IMR-90 (cell line): ENCODE measurements at regions not wholly inside any gene's neighbourhood (a gene's known extent, or its start where the extent isn't known, plus 50 kb on each side); places are given as distances from the start of the nearest gene placed in this dataset.

Source experiments
- ATAC-seq: fragments of 200-7000 bp; cut with Tn5 transposase; 2 replicates; pipeline ENCODE4 v1.9.1; 2020; ENCODE audit warnings: low read depth, mild to moderate bottlenecking, moderate library complexity
- BruUV-seq: library from RNA; stranded (reverse); fragments of 400-500 nt; replicated peaks from 2 replicates; lab custom pipeline; 2021; lab: Mats Ljungman, UMichigan
- CTCF ChIA-PET: fragments of 300-600 bp; formaldehyde crosslinking; extraction: SDS; loops from one replicate; lab custom pipeline; 2021; ENCODE audit warnings: antibody characterized with exemption; lab: Yijun Ruan, JAX
- POLR2A ChIA-PET: fragments of 300-600 bp; sonication (Branson Sonifier 250); formaldehyde crosslinking; loops from one replicate; lab custom pipeline; 2022; ENCODE audit warnings: antibody characterized with exemption; ENCODE audit not compliant: unreplicated experiment; lab: Charles Lee
- DNase-seq: peaks from one replicate; pipeline ENCODE4 v3.0.0; 2013
- H2AFZ ChIP-seq: replicated peaks from 2 replicates; pipeline ENCODE3; 2013; ENCODE audit warnings: low read length, mild to moderate bottlenecking; ENCODE audit not compliant: poor library complexity
- H2AK5ac ChIP-seq: 2 replicates; pipeline ENCODE4 v1.6.1; 2013; ENCODE audit warnings: low read depth, low read length, inconsistent platforms
- H2AK9ac ChIP-seq: replicated peaks from 2 replicates; pipeline ENCODE3; 2013; ENCODE audit warnings: mild to moderate bottlenecking, low read depth, low read length, moderate library complexity; ENCODE audit not compliant: poor library complexity
- H2BK120ac ChIP-seq: 2 replicates; pipeline ENCODE4 v1.6.1; 2013; ENCODE audit warnings: low read depth, low read length, inconsistent platforms
- H2BK15ac ChIP-seq: 3 replicates; pipeline ENCODE4 v1.6.1; 2013; ENCODE audit warnings: low read depth, low read length, inconsistent platforms
- H2BK20ac ChIP-seq: 2 replicates; pipeline ENCODE4 v1.6.1; 2013; ENCODE audit warnings: low read depth, mild to moderate bottlenecking, inconsistent platforms, low read length, moderate library complexity
- H2BK5ac ChIP-seq: 2 replicates; pipeline ENCODE4 v1.6.1; 2013; ENCODE audit warnings: mild to moderate bottlenecking, low read depth, low read length, inconsistent platforms; ENCODE audit not compliant: poor library complexity, severe bottlenecking
- H3K14ac ChIP-seq: replicated peaks from 2 replicates; pipeline ENCODE4 v1.6.1; 2013; ENCODE audit warnings: low read depth, low read length, inconsistent platforms
- H3K18ac ChIP-seq: 2 replicates; pipeline ENCODE4 v1.6.1; 2013; ENCODE audit warnings: low read depth, low read length, control low read depth
- H3K23ac ChIP-seq: 2 replicates; pipeline ENCODE4 v1.6.1; 2013; ENCODE audit warnings: low read depth, low read length, inconsistent platforms
- H3K27ac ChIP-seq: 2 replicates; pipeline ENCODE4 v1.5.1; 2013; ENCODE audit warnings: mild to moderate bottlenecking, control low read depth, low read length; ENCODE audit not compliant: insufficient read depth
- H3K27me3 ChIP-seq: 2 replicates; pipeline ENCODE4 v1.6.1; 2013; ENCODE audit warnings: low read length; ENCODE audit not compliant: control insufficient read depth, insufficient read depth
- H3K36me3 ChIP-seq: 2 replicates; pipeline ENCODE4 v1.6.1; 2013; ENCODE audit warnings: low read length, mixed read lengths; ENCODE audit not compliant: control insufficient read depth, insufficient read depth
- H3K4ac ChIP-seq: 2 replicates; pipeline ENCODE4 v1.6.1; 2013; ENCODE audit warnings: low read depth, low read length, inconsistent platforms
- H3K4me1 ChIP-seq: 2 replicates; pipeline ENCODE4 v1.6.1; 2013; ENCODE audit warnings: low read length, mixed read lengths; ENCODE audit not compliant: control insufficient read depth, insufficient read depth
- H3K4me2 ChIP-seq: 2 replicates; pipeline ENCODE4 v1.6.1; 2013; ENCODE audit warnings: low read depth, mild to moderate bottlenecking, control low read depth, low read length, moderate library complexity
- H3K4me3 ChIP-seq: 2 replicates; pipeline ENCODE4 v1.5.1; 2013; ENCODE audit warnings: low read depth, mild to moderate bottlenecking, control low read depth, low read length, moderate library complexity; ENCODE audit not compliant: insufficient read depth
- H3K56ac ChIP-seq: 2 replicates; pipeline ENCODE4 v1.6.1; 2013; ENCODE audit warnings: low read length, inconsistent platforms; ENCODE audit not compliant: insufficient read depth; ENCODE audit errors: extremely low read depth
- H3K79me1 ChIP-seq, 2 experiments: 2 replicates each; pipeline ENCODE4 v1.6.1; 2013; ENCODE audit warnings: low read length in 2 of 2, inconsistent platforms in 1 of 2, low read depth in 1 of 2
- H3K9ac ChIP-seq: 2 replicates; pipeline ENCODE4 v1.6.1; 2013; ENCODE audit warnings: low read depth, low read length, control low read depth
- H3K9me1 ChIP-seq: 2 replicates; pipeline ENCODE4 v1.6.1; 2013; ENCODE audit warnings: low read length, inconsistent platforms; ENCODE audit not compliant: insufficient read depth
- H3K9me3 ChIP-seq: 2 replicates; pipeline ENCODE4 v1.6.1; 2013; ENCODE audit warnings: low read length; ENCODE audit not compliant: control insufficient read depth, insufficient read depth
- H4K20me1 ChIP-seq: 2 replicates; pipeline ENCODE4 v1.6.1; 2013; ENCODE audit warnings: low read length, inconsistent platforms; ENCODE audit not compliant: insufficient read depth
- H4K5ac ChIP-seq: 2 replicates; pipeline ENCODE4 v1.6.1; 2013; ENCODE audit warnings: mild to moderate bottlenecking, low read depth, low read length, control low read depth
- H4K8ac ChIP-seq, 2 experiments: 2 replicates each; pipeline ENCODE4 v1.6.1; 2013; ENCODE audit warnings: low read depth in 2 of 2, low read length in 2 of 2, control low read depth in 1 of 2, inconsistent platforms in 1 of 2
- H4K91ac ChIP-seq: 2 replicates; pipeline ENCODE4 v1.6.1; 2013; ENCODE audit warnings: low read depth, low read length, inconsistent platforms; ENCODE audit not compliant: insufficient read depth
- CEBPB ChIP-seq: IDR thresholded peaks from 2 replicates; pipeline ENCODE4 v1.6.1; 2012; ENCODE audit warnings: low read depth, low read length, improper control_type of control experiment
- CHD1 ChIP-seq: IDR thresholded peaks from 2 replicates; pipeline ENCODE4 v1.6.1; 2012; ENCODE audit warnings: low read depth, low read length, improper control_type of control experiment
- FOS ChIP-seq: fragments of 150-350 bp; IDR thresholded peaks from 2 replicates; pipeline ENCODE4 v1.6.1; 2016; ENCODE audit warnings: low read depth, low read length
- MAFK ChIP-seq: IDR thresholded peaks from 2 replicates; pipeline ENCODE4 v1.6.1; 2012; ENCODE audit warnings: low read depth, low read length, improper control_type of control experiment
- MAZ ChIP-seq: IDR thresholded peaks from 2 replicates; pipeline ENCODE4 v1.6.1; 2012; ENCODE audit warnings: low read depth, mild to moderate bottlenecking, low read length, improper control_type of control experiment, moderate library complexity, borderline replicate concordance
- MXI1 ChIP-seq: IDR thresholded peaks from 2 replicates; pipeline ENCODE4 v1.6.1; 2012; ENCODE audit warnings: low read depth, mild to moderate bottlenecking, low read length, moderate library complexity, borderline replicate concordance
- NFE2L2 ChIP-seq: fragments of 150-350 bp; IDR thresholded peaks from 2 replicates; pipeline ENCODE4 v1.6.1; 2016; ENCODE audit warnings: low read depth, mild to moderate bottlenecking, low read length
- POLR2A ChIP-seq: IDR thresholded peaks from 2 replicates; pipeline ENCODE4 v1.6.1; 2012; ENCODE audit warnings: mild to moderate bottlenecking, low read depth, low read length
- RAD21 ChIP-seq: IDR thresholded peaks from 2 replicates; pipeline ENCODE4 v1.6.1; 2012; ENCODE audit warnings: low read length, improper control_type of control experiment
- RCOR1 ChIP-seq: IDR thresholded peaks from 2 replicates; pipeline ENCODE4 v1.6.1; 2012; ENCODE audit warnings: mild to moderate bottlenecking, low read length, improper control_type of control experiment; ENCODE audit not compliant: insufficient replicate concordance
- WGBS, 2 experiments: methylation state at CpG; one replicate each; pipeline versions ENCODE4 v1.1.5 to v1.1.7; 2013; ENCODE audit warnings: missing lambda C conversion rate in 2 of 2; ENCODE audit not compliant: insufficient read length in 1 of 2; ENCODE audit errors: extremely low coverage in 2 of 2; 5-methylcytosine and 5-hydroxymethylcytosine counted together
- dilution Hi-C: fragments of 300-500 bp; cut with HindIII; formaldehyde crosslinking; loops from one replicate; pipeline ENCODE4 v1.14.3; 2018; ENCODE audit warnings: low sequenced_read_pairs; ENCODE audit not compliant: unreplicated experiment
- in situ Hi-C: fragments of 300-500 bp; cut with MboI; formaldehyde crosslinking; loops from 3 replicates; pipeline ENCODE4 v1.14.3; 2019; ENCODE audit warnings: low sequenced_read_pairs, inconsistent platforms, mixed read lengths
- intact Hi-C: fragments of 100-400 bp; cut with micrococcal nuclease; formaldehyde crosslinking; loops from 2 replicates; pipeline ENCODE4 v1.10.0; 2022
- TF ChIP-seq, protein P1 (sequence below): conservative IDR thresholded peaks from 2 replicates; pipeline ENCODE4 v1.5.1; 2012; ENCODE audit warnings: mild to moderate bottlenecking, low read depth, low read length, improper control_type of control experiment
- TF ChIP-seq, protein P2 (sequence below): fragments of 150-350 bp; IDR thresholded peaks from 2 replicates; pipeline ENCODE4 v1.6.1; 2017; ENCODE audit warnings: mild to moderate bottlenecking, antibody characterized with exemption, low read length, low read depth

DNA sequence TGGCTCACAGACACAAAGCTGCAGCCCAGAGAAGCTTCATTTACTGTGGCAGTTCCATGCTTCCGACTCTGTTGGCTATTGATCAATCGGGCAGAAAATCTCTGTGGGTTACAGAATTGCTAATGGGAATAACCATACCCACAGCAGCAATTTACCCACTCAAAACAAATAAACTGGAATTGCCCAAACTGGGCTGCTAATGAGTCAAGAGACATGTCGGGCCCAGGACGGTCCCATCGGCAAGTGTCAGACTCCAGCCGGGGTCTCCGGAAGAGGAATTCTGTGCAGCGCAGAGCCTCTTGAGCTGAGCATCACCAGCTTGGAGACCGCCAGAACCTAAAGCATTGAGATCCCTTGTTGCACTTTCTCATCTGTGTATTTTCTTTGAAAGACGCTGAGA is 67.8 kb downstream of the TMEM18 start:
- Histone ChIP-seq H3K4me1 (no peaks in the 10 kb centered on the region), H3K9ac (no peak overlapping the region), H3K27ac (no peak overlapping the region), H3K9me1 (no peaks in the 10 kb centered on the region), H3K27me3 (no peaks in the 10 kb centered on the region), H3K4me3 (no peak overlapping the region), H2BK15ac (no peak overlapping the region), H3K14ac (no peak overlapping the region), H4K8ac (no peak overlapping the region), H2BK5ac (no peak overlapping the region), H3K36me3 (no peaks in the 10 kb centered on the region), H2AFZ (no peak overlapping the region), H2BK20ac (no peak overlapping the region), H3K79me1 (no peaks in the 10 kb centered on the region), H4K5ac (no peak overlapping the region), H4K20me1 (no peaks in the 10 kb centered on the region), H3K23ac (no peak overlapping the region), H2BK120ac (no peak overlapping the region), H3K18ac (no peak overlapping the region), H4K91ac (no peak overlapping the region), H3K4me2 (no peak overlapping the region), H2AK5ac (no peak overlapping the region), H3K4ac (no peak overlapping the region), H2AK9ac (no peak overlapping the region), H3K9me3 (peaks cover 41% of the 10 kb centered on the region), H3K56ac (no peak overlapping the region)
- TF ChIP-seq RAD21 (no peak), RCOR1 (no peak), MAFK (no peak), MAZ (no peak), FOS (no peak), MXI1 (no peak), NFE2L2 (no peak), CEBPB (no peak), CHD1 (no peak), POLR2A (no peak)
- TF ChIP-seq, protein P1, sequence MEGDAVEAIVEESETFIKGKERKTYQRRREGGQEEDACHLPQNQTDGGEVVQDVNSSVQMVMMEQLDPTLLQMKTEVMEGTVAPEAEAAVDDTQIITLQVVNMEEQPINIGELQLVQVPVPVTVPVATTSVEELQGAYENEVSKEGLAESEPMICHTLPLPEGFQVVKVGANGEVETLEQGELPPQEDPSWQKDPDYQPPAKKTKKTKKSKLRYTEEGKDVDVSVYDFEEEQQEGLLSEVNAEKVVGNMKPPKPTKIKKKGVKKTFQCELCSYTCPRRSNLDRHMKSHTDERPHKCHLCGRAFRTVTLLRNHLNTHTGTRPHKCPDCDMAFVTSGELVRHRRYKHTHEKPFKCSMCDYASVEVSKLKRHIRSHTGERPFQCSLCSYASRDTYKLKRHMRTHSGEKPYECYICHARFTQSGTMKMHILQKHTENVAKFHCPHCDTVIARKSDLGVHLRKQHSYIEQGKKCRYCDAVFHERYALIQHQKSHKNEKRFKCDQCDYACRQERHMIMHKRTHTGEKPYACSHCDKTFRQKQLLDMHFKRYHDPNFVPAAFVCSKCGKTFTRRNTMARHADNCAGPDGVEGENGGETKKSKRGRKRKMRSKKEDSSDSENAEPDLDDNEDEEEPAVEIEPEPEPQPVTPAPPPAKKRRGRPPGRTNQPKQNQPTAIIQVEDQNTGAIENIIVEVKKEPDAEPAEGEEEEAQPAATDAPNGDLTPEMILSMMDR, result no peak
- TF ChIP-seq, protein P2, sequence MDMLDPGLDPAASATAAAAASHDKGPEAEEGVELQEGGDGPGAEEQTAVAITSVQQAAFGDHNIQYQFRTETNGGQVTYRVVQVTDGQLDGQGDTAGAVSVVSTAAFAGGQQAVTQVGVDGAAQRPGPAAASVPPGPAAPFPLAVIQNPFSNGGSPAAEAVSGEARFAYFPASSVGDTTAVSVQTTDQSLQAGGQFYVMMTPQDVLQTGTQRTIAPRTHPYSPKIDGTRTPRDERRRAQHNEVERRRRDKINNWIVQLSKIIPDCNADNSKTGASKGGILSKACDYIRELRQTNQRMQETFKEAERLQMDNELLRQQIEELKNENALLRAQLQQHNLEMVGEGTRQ, result no peak
- no TSS peak for BruUV-seq
- 93% methylated on average over 3 of the region's 10 CpGs; no CpG with 5 or more reads in 1 of the 2 experiments for WGBS, 2 experiments
- CTCF ChIA-PET, result no interaction called here
- dilution Hi-C loops, result no loop called here
- POLR2A ChIA-PET, result no interaction called here
- intact Hi-C loops, result no loop called here
- ATAC-seq, result no peak
- in situ Hi-C loops, result no loop called here
- DNase-seq, result no peak
